GOT3 (cell line): ENCODE measurements at regions not wholly inside any gene's neighbourhood (a gene's known extent, or its start where the extent isn't known, plus 50 kb on each side); places are given as distances from the start of the nearest gene placed in this dataset.

ENCODE experiments used
- DNase-seq: peaks from one replicate; lab custom pipeline; 2025; ENCODE audit warnings: mixed read lengths; lab: John Stamatoyannopoulos, UW

GRCh38 chr4:180148737-180149136, 2094.5 kb upstream of the TENM3 start:
- no peak for DNase-seq

- DNase-seq: no peak
These were observed 2092.4 kb upstream of the TENM3 start for GRCh38 chr4:180150818-180151217.

DNA sequence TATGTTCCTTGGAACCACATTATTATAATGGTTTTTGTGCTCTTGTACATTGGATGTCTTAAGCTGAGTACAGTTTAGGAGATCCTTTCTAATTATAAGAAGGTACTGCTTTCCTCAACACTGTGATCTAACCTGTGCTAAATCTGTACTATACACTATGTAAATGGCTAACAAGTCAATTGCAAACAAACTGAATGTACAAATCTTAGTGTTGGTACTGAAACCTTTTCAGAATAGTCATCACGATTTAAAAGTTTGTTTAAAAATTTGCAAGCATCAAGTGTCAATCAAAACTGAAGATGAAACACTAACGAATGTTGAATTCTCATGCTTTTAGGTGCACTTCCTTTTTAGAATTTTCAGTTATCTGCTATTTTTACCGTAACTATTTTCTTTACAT, 2090.4 kb upstream of the TENM3 start:
- DNase-seq: no peak

DNA sequence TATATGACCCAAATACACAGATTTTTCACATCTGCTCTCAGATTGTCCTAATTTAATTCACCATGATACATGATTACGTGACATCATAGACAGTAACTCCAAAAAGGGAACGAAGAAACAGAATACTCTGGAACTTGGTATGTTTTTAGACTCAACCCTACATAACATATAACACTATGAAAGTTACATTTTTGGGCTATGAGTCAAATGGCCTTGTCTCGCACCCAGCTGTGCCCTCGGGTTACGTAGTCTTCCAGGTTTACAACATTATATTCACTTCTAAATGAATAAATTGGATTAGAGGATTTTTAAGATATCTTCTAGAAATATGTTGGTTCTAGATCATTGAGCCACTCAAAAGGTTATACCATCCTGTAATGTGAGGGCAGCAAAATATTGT, 2089.6 kb upstream of the TENM3 start:
- no peak for DNase-seq

DNA sequence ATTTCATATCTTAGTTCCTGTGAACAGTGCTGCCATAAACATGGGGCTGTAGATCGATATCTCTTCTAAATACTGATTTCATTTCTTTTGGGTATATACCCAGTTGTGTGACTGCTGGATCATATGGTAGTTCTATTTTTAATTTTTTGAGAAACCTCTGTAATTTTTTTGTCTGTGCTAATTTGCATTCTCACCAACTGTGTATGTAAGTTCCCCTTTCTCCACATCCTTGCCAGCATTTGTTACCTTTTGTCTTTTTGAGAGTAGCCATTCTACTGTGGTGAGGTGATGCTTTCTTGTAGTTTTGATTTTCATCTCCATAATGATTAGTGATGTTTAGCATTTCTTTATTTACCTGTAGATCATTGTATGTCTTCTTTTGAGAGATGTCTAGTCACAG, 2086.5 kb upstream of the TENM3 start:
- no peak for DNase-seq

DNA sequence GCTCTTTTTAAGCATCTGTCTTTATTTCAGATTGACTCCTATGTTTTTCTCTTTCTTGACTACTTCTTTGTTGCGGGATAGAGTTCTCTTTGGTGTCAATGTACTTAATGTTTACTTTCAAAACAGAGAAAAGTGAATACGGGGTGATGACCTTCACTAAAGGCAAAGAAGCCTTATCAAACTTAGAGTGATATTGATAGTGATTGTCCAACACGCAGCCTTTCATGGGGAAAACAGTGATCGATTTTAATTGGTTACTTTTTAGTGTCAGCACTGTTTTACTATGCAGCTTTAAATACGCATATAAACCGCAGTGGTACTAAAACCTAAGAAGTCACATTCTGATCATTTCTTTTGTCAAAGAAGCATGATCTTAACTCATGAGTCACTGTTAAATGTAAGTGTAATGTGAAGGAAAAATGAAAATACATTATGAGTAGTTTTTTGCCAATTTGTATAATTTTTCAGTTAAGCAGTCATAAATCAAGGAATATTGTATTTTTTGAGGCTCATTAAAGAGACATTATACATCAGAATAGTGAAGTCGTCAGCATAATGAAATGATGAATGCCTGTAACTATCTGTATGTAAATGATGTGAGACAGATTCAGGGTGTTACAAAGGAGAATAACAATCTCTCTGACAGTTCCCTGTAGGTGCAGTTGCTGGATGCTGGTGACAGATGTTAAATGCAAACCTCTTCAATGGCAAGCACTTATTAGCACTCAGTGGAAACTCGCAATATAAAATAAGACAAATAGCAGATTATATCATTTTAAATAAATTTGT, 2082.8 kb upstream of the TENM3 start:
- DNase-seq: no peak

DNA sequence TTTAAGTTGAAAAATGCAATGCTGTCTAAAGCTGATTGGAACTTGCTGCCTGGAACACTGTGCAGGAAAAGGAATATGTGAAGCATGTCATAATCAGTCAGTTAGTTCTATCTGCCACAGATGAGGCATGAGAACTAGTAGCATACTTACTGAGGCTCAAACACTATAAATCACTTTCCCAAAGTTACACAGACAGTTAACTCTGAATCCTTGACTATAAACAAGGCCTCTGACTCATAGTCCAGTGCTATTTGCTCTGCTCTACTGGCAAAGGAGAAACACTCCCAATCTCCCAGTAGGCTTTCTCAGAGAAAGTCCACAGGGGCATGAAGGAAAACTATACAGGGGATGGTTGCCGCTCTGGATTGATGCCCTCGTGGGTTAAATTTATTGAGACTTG, 2078.4 kb upstream of the TENM3 start:
- DNase-seq: no peak

GRCh38 chr4:180169394-180169793, 2073.8 kb upstream of the TENM3 start:
- DNase-seq: no peak

DNA sequence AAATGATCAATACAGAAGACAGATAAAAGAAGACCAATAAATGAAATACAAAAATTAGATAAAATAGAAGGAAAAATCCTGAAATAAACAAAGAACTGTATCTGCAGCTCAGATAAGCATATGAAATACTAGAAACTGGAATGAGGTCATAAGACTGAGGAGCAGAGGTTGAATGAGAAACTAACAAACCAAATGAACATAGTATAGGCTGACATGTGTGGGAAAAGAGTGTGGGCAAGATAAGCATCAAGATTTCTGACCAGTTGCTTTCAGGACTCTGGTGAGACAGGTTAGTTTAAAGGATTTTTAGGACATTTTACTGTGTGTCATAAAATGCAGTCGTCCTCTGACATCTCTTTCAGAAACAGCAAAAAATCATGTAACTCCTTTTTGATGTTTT, 2073.2 kb upstream of the TENM3 start:
- no peak for DNase-seq

- DNase-seq: no peak
These were observed 2064.1 kb upstream of the TENM3 start for GRCh38 chr4:180179146-180179545.

DNA sequence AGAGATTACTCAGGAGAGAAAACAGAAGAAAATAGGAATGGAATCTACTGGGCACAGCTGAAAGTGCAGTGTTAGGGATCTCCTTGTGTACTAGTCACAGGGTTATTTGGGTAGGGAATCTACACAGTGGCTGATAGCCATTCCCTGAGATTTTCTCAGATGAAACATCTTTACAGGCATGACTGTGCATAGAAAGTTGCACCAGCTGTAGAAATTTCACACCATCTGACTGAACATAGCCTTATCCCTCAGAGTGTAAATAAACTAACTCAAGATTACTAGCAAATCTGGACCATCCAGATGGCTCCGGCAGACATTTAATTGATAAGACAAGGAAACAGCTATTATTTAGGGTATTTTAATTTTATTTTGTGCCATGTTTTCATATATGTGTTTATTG, 2053.5 kb upstream of the TENM3 start:
- no peak for DNase-seq

DNA sequence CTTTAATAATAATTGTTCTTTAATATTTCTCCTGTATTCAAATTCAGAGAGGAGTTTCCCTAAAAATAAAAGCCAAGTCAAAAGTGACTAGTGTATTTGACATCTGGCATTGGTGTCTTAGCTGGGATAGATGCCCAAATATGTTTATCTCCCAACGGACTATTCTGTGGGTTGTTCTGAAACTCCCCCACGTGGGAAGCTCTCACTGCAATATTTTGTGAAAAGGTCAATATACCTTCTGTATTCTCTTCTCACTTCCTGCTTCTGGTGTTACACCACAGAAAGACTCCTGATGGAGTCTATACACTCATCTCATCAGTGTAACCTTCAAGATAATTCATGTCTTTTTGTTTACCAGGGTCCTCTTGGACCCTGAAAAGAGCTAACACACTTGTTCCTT, 2052.8 kb upstream of the TENM3 start:
- DNase-seq: no peak

DNA sequence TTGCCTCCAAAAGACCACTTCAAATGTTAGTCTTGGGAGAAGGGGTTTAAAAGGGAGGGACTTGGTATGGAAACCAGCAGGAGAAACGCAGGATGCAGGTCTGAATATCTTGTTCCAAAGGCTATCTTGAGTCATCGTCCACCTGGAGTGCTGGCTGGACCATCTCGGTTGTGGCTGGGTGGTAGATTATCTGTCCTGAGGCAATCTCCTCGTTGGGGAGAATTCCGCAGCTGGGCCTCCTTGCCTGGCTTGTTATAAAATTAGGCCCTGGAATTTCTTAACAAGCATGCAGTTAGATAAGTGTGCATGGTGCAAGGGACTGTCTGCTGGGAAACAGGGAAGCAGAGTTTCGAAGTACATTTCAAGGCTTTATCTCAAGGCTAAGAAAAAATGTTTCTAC, 2045.7 kb upstream of the TENM3 start:
- no peak for DNase-seq

DNA sequence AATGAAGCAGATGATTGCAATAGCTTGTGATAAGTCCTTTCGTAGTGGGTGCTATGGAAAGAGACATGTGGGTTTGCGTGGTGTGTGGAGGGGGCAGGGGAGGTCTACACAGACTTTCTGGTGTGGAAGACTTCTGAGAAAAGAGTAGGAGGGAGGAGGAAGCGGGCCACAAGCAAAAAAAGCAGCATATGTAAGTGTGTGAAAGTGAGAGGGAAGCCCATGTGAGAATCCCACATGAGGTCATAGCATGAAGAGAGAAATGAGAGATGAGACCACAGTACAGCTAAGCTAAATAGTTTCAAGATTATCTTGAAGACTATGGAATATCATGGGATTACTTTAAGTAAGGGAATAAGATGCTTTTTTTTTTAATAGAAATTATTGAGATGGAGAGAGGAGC, 2039.9 kb upstream of the TENM3 start:
- no peak for DNase-seq

DNA sequence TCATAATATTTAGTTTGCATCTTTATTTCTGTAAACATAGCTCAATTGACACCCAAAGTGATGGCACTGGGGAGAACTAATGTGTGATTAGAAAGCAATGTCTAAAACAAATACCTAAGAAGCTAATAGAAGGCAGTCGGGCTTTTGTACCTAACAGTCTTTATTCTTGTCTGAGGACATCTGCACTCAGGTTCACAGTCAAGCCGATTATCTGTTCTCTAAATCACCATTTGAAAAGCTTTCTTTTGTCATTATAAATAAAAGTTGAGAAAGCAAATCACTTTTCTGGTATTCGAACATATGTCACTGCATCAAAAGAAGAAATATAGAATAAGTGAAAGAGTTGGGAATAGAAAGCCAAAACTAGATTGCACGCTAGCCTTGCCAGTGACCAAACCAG, 2037.9 kb upstream of the TENM3 start:
- DNase-seq: no peak

- DNase-seq: no peak
These were observed 2035.3 kb upstream of the TENM3 start for GRCh38 chr4:180207921-180208320.

DNA sequence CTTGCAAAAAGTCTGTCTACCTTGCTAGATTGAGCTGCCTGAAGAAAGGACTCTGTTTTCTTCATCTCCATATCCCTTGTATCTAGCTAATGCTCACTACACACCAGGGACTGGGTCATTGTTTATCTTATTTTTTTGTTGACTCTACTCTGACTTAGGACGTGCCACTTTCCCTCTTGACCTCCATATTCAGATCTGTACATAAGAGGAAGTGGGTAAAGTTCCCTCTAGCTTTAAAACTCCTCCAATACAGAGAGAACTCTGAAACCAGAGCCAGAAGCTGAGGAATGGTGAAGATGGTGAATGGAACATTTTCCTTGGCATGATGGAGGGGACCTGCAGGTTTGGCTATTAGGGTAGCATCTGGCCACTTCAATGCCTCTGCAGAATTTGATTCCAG, 2026.1 kb upstream of the TENM3 start:
- DNase-seq: no peak

DNA sequence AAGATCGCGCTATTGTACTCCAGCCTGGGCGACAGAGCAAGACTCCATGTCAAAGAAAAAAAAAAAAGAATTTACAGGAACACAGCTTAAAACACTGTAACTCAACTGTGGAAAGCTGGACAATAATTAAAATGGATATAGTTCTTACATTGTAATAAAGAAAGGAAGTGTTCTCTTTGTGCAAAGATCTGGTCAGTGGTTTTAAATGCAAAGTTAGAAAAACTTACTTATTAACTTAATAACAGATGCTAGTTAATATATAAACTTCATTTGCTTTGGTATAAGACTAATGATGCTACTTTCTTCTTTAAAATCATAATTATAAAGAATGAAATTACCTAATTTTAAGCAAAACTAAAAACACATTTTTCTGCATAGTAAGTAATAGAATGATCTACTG, 2024.1 kb upstream of the TENM3 start:
- DNase-seq: no peak

DNA sequence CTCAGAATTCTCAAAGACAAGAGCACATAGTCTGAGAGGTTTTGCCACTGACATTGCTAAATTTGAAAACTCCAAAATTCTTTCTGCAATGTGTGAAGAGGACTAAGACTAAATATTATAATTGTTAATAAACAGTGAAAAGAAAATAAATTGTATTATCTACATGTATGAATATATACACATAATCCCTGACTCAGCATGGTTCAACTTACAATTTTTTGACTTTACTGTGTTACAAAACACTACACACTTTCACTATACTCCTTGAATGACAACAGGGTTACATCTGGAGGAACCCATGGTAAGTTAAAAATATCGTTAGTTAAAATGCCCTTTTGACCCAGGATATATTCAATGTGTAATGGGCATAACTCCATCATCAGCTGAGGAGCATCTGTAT, 2017.2 kb upstream of the TENM3 start:
- DNase-seq: no peak

GRCh38 chr4:180234730-180235129, 2008.5 kb upstream of the TENM3 start:
- DNase-seq: no peak

- DNase-seq: no peak
These were observed 2002.5 kb upstream of the TENM3 start for GRCh38 chr4:180240670-180241069.

- DNase-seq: no peak
These were observed 1989.8 kb upstream of the TENM3 start for GRCh38 chr4:180253419-180253818.

GRCh38 chr4:180261346-180261745, 1981.9 kb upstream of the TENM3 start:
- no peak for DNase-seq

GRCh38 chr4:180280076-180280475, 1963.1 kb upstream of the TENM3 start:
- DNase-seq: no peak
